Activated CD4-positive, alpha-beta T cell treated with anti-CD3 and anti-CD28 coated beads, Interleukin-2, Interleukin-6, amounts not matched to agents 100 ng/mL and 50 ng/mL, durations not matched to agents 16 hours and 8 hours (primary cell): ENCODE measurements at regions not wholly inside any gene's neighbourhood (a gene's known extent, or its start where the extent isn't known, plus 50 kb on each side); places are given as distances from the start of the nearest gene placed in this dataset.
"Not testable (repeated sequence)": the region's sequence is repeated elsewhere in the genome, so short reads cannot be mapped to it uniquely, and the experiment has no call there.

Source experiments
- DNase-seq: peaks from one replicate; pipeline ENCODE4 v3.0.0-alpha.2; 2020

GRCh38 chr22:35186492-35186891, 70.8 kb upstream of the HMGXB4 start:
- no peak for DNase-seq

- DNase-seq: not testable (repeated sequence)
These were observed 68.4 kb upstream of the HMGXB4 start for GRCh38 chr22:35188930-35189329.

GRCh38 chr22:35189559-35189958, 67.7 kb upstream of the HMGXB4 start:
- no peak for DNase-seq

- DNase-seq: no peak
These were observed 65.9 kb upstream of the HMGXB4 start for GRCh38 chr22:35191412-35191811.

GRCh38 chr22:35192129-35192918, 65.0 kb upstream of the HMGXB4 start:
- DNase-seq: no peak

GRCh38 chr22:35195226-35195625, 62.1 kb upstream of the HMGXB4 start:
- DNase-seq: no peak

- DNase-seq: no peak
These were observed 61.5 kb upstream of the HMGXB4 start for GRCh38 chr22:35195821-35196220.

GRCh38 chr22:35197071-35197470, 60.2 kb upstream of the HMGXB4 start:
- no peak for DNase-seq

GRCh38 chr22:35197886-35198285, 59.4 kb upstream of the HMGXB4 start:
- DNase-seq: no peak

GRCh38 chr22:35198738-35199137, 58.6 kb upstream of the HMGXB4 start:
- no peak for DNase-seq

- DNase-seq: no peak
These were observed 54.9 kb upstream of the HMGXB4 start for GRCh38 chr22:35202376-35202775.

- DNase-seq: no peak
These were observed 53.7 kb upstream of the HMGXB4 start for GRCh38 chr22:35203583-35203982.

GRCh38 chr22:35204807-35205775, 52.2 kb upstream of the HMGXB4 start:
- DNase-seq: no peak

GRCh38 chr22:35205961-35206360, 51.3 kb upstream of the HMGXB4 start:
- no peak for DNase-seq

- DNase-seq: no peak
These were observed 50.4 kb upstream of the HMGXB4 start for GRCh38 chr22:35206889-35207288.
